IPS-18c (cell line): ENCODE measurements at regions not wholly inside any gene's neighbourhood (a gene's known extent, or its start where the extent isn't known, plus 50 kb on each side); places are given as distances from the start of the nearest gene placed in this dataset.
"Not testable (repeated sequence)": the region's sequence is repeated elsewhere in the genome, so short reads cannot be mapped to it uniquely, and the experiment has no call there.

Experiments used
- H3K4me3 ChIP-seq: 2 replicates; pipeline ENCODE4 v1.7.0; 2013; ENCODE audit warnings: low read depth, mild to moderate bottlenecking, low read length, moderate library complexity; ENCODE audit not compliant: insufficient read depth
- H3K9me3 ChIP-seq: one replicate; pipeline ENCODE4 v1.6.1; 2013; ENCODE audit warnings: mild to moderate bottlenecking, low read length, moderate library complexity; ENCODE audit not compliant: control insufficient read depth, insufficient read depth

GRCh38 chr7:110507369-110507768 lies 583.6 kb upstream of the LRRN3 start:
- no peak overlapping the region for H3K4me3 ChIP-seq
- H3K9me3 ChIP-seq = no peaks in the 10 kb centered on the region

GRCh38 chr7:110507832-110508231 lies 583.1 kb upstream of the LRRN3 start:
- Histone ChIP-seq H3K9me3 (no peaks in the 10 kb centered on the region), H3K4me3 (no peak overlapping the region)

GRCh38 chr7:110514975-110515551 lies 575.9 kb upstream of the LRRN3 start:
- H3K4me3 ChIP-seq, H3K9me3 ChIP-seq: not testable (repeated sequence)

GRCh38 chr7:110519851-110520250 lies 571.1 kb upstream of the LRRN3 start:
- H3K4me3 ChIP-seq = no peak overlapping the region
- peaks cover 8% of the 10 kb centered on the region for H3K9me3 ChIP-seq

GRCh38 chr7:110521357-110521911 lies 569.5 kb upstream of the LRRN3 start:
- peaks cover 8% of the 10 kb centered on the region for H3K9me3 ChIP-seq
- no peak overlapping the region for H3K4me3 ChIP-seq

- Histone ChIP-seq H3K4me3 (no peak overlapping the region), H3K9me3 (peaks cover 8% of the 10 kb centered on the region)
Measured at GRCh38 chr7:110522061-110522760, 568.7 kb upstream of the LRRN3 start.

GRCh38 chr7:110522761-110523200 lies 568.1 kb upstream of the LRRN3 start:
- Histone ChIP-seq H3K4me3 (no peak overlapping the region), H3K9me3 (peaks cover 8% of the 10 kb centered on the region)

GRCh38 chr7:110529175-110529574 lies 561.8 kb upstream of the LRRN3 start:
- H3K9me3 ChIP-seq = no peaks in the 10 kb centered on the region
- H3K4me3 ChIP-seq = no peak overlapping the region

- no peak overlapping the region for H3K4me3 ChIP-seq
- no peaks in the 10 kb centered on the region for H3K9me3 ChIP-seq
Measured at GRCh38 chr7:110531186-110531585, 559.7 kb upstream of the LRRN3 start.

GRCh38 chr7:110534241-110534931 lies 556.5 kb upstream of the LRRN3 start:
- Histone ChIP-seq H3K4me3 (no peak overlapping the region), H3K9me3 (no peaks in the 10 kb centered on the region)

- no peaks in the 10 kb centered on the region for H3K9me3 ChIP-seq
- no peak overlapping the region for H3K4me3 ChIP-seq
Measured at GRCh38 chr7:110539216-110539615, 551.7 kb upstream of the LRRN3 start.

GRCh38 chr7:110541962-110542361 lies 549.0 kb upstream of the LRRN3 start:
- no peak overlapping the region for H3K4me3 ChIP-seq

GRCh38 chr7:110544194-110544593 lies 546.7 kb upstream of the LRRN3 start:
- H3K4me3 ChIP-seq = no peak overlapping the region
- no peaks in the 10 kb centered on the region for H3K9me3 ChIP-seq

More at GRCh38 chr7:110541962-110542361, 549.0 kb upstream of the LRRN3 start:
- no peaks in the 10 kb centered on the region for H3K9me3 ChIP-seq

GRCh38 chr7:110548372-110548771 lies 542.6 kb upstream of the LRRN3 start:
- Histone ChIP-seq H3K4me3 (no peak overlapping the region), H3K9me3 (no peaks in the 10 kb centered on the region)

GRCh38 chr7:110557136-110557535 lies 533.8 kb upstream of the LRRN3 start:
- H3K4me3 ChIP-seq = no peak overlapping the region

GRCh38 chr7:110563286-110563685 lies 527.6 kb upstream of the LRRN3 start:
- H3K4me3 ChIP-seq, H3K9me3 ChIP-seq: not testable (repeated sequence)

More at GRCh38 chr7:110557136-110557535, 533.8 kb upstream of the LRRN3 start:
- H3K9me3 ChIP-seq = no peaks in the 10 kb centered on the region

- no peak overlapping the region for H3K4me3 ChIP-seq
- no peaks in the 10 kb centered on the region for H3K9me3 ChIP-seq
Measured at GRCh38 chr7:110564246-110564645, 526.7 kb upstream of the LRRN3 start.

GRCh38 chr7:110568388-110568787 lies 522.5 kb upstream of the LRRN3 start:
- Histone ChIP-seq H3K9me3 (no peaks in the 10 kb centered on the region), H3K4me3 (no peak overlapping the region)
